Mesenchymal stem cell (in vitro differentiated cells and primary cell): ENCODE measurements at regions not wholly inside any gene's neighbourhood (a gene's known extent, or its start where the extent isn't known, plus 50 kb on each side); places are given as distances from the start of the nearest gene placed in this dataset.

Experiments
- DNase-seq: peaks from one replicate; pipeline ENCODE4 v3.0.0-alpha.2; 2013
- H2AFZ ChIP-seq: one replicate; pipeline ENCODE4 v1.6.1; 2013; ENCODE audit warnings: low read depth, mild to moderate bottlenecking, control low read depth, inconsistent platforms, low read length, moderate library complexity
- H2AK5ac ChIP-seq: 2 replicates; pipeline ENCODE4 v1.6.1; 2013; ENCODE audit warnings: low read length, moderate library complexity, mild to moderate bottlenecking, inconsistent platforms; ENCODE audit not compliant: severe bottlenecking
- H2BK120ac ChIP-seq: one replicate; pipeline ENCODE4 v1.6.1; 2013; ENCODE audit warnings: low read depth, mild to moderate bottlenecking, inconsistent platforms, low read length, moderate library complexity
- H2BK12ac ChIP-seq, 2 experiments: one replicate each; pipeline ENCODE4 v1.6.1; 2013; ENCODE audit warnings: inconsistent platforms in 2 of 2, low read length in 2 of 2, mild to moderate bottlenecking in 2 of 2, moderate library complexity in 2 of 2, control low read depth in 1 of 2
- H2BK15ac ChIP-seq: one replicate; pipeline ENCODE4 v1.6.1; 2013; ENCODE audit warnings: mild to moderate bottlenecking, low read depth, inconsistent platforms; ENCODE audit not compliant: poor library complexity, severe bottlenecking
- H2BK5ac ChIP-seq: 2 replicates; pipeline ENCODE4 v1.6.1; 2013; ENCODE audit warnings: low read depth, mild to moderate bottlenecking, low read length, control low read depth, inconsistent platforms; ENCODE audit not compliant: poor library complexity, severe bottlenecking
- H3K14ac ChIP-seq, 2 experiments: one replicate each; pipeline ENCODE4 v1.6.1; 2013; ENCODE audit warnings: inconsistent platforms in 2 of 2, low read length in 2 of 2, control low read depth in 1 of 2, mild to moderate bottlenecking in 1 of 2, moderate library complexity in 1 of 2
- H3K18ac ChIP-seq, 2 experiments: one replicate each; pipeline ENCODE4 v1.6.1; 2013; ENCODE audit warnings: inconsistent platforms in 2 of 2, low read length in 2 of 2, control low read depth in 1 of 2, low read depth in 1 of 2, mild to moderate bottlenecking in 1 of 2
- H3K23ac ChIP-seq, 2 experiments: one replicate each; pipeline ENCODE4 v1.6.1; 2013; ENCODE audit warnings: inconsistent platforms in 2 of 2, low read length in 2 of 2, mild to moderate bottlenecking in 2 of 2, moderate library complexity in 2 of 2, control low read depth in 1 of 2
- H3K27ac ChIP-seq: 2 replicates; pipeline ENCODE4 v1.5.1; 2013; ENCODE audit warnings: mild to moderate bottlenecking, moderate library complexity, low read length, control low read depth, inconsistent platforms; ENCODE audit not compliant: poor library complexity, severe bottlenecking
- H3K27me3 ChIP-seq, 2 experiments: 2 replicates each; pipeline versions ENCODE4 v1.6.1 to v1.7.0; 2013; ENCODE audit warnings: low read length in 2 of 2, mild to moderate bottlenecking in 2 of 2, moderate library complexity in 2 of 2, control low read depth in 1 of 2, inconsistent platforms in 1 of 2; ENCODE audit not compliant: control insufficient read depth in 1 of 2, insufficient read depth in 1 of 2
- H3K36me3 ChIP-seq, 2 experiments: 2 replicates each; pipeline versions ENCODE4 v1.6.1 to v1.7.0; 2013; ENCODE audit warnings: low read length in 2 of 2, control low read depth in 1 of 2, inconsistent platforms in 1 of 2, low read depth in 1 of 2, mild to moderate bottlenecking in 1 of 2; ENCODE audit not compliant: insufficient read depth in 2 of 2, control insufficient read depth in 1 of 2
- H3K4ac ChIP-seq, 2 experiments: one replicate each; pipeline ENCODE4 v1.6.1; 2013; ENCODE audit warnings: inconsistent platforms in 2 of 2, low read length in 2 of 2, mild to moderate bottlenecking in 2 of 2, moderate library complexity in 2 of 2, control low read depth in 1 of 2, low read depth in 1 of 2
- H3K4me1 ChIP-seq: 2 replicates; pipeline ENCODE4 v1.6.1; 2013; ENCODE audit warnings: low read depth, low read length, control low read depth; ENCODE audit not compliant: control insufficient read depth, insufficient read depth
- H3K4me2 ChIP-seq: 2 replicates; pipeline ENCODE4 v1.6.1; 2013; ENCODE audit warnings: low read length, mild to moderate bottlenecking, inconsistent platforms; ENCODE audit not compliant: poor library complexity, severe bottlenecking
- H3K4me3 ChIP-seq, 2 experiments: 2 replicates each; pipeline versions ENCODE4 v1.5.1 to v1.7.0; 2013; ENCODE audit warnings: low read length in 2 of 2, mild to moderate bottlenecking in 2 of 2, control low read depth in 1 of 2, low read depth in 1 of 2; ENCODE audit not compliant: insufficient read depth in 1 of 2
- H3K79me1 ChIP-seq: replicated peaks from 2 replicates; pipeline ENCODE4 v1.6.1; 2013; ENCODE audit warnings: mild to moderate bottlenecking, control low read depth, low read length, inconsistent platforms; ENCODE audit not compliant: poor library complexity, severe bottlenecking
- H3K9ac ChIP-seq: 2 replicates; pipeline ENCODE4 v1.7.0; 2013; ENCODE audit warnings: mild to moderate bottlenecking, low read length, moderate library complexity
- H3K9me3 ChIP-seq: 2 replicates; pipeline ENCODE4 v1.7.0; 2013; ENCODE audit warnings: mild to moderate bottlenecking, low read length; ENCODE audit not compliant: control insufficient read depth
- H4K8ac ChIP-seq: one replicate; pipeline ENCODE4 v1.6.1; 2013; ENCODE audit warnings: inconsistent platforms, mild to moderate bottlenecking, low read length, moderate library complexity
- H4K91ac ChIP-seq: one replicate; pipeline ENCODE4 v1.6.1; 2013; ENCODE audit warnings: mild to moderate bottlenecking, low read length, inconsistent platforms
- WGBS: methylation state at CpG from one replicate; pipeline ENCODE4 v1.1.7; 2013; ENCODE audit warnings: mixed read lengths; 5-methylcytosine and 5-hydroxymethylcytosine counted together

DNA sequence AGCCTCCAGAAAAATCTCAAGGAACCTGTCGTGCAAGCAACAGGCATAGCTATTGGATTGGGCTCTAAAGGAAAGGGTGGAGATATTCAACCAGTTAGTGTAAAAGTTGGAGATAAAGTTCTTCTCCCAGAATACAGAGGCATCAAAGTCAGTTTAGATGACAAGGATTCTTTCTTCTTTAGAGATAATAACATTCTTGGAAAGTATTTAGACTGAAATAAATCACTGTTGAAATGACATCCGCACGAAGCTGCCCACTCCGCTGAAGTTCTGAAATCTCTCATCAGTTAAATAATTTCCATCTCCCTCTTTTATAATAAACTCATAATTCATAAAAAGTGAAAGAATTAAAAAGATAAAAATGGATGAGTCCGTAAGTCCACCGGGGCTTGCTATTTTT is 1354.9 kb upstream of the TMEM132C start:
- Histone ChIP-seq H3K36me3 (no peaks in the 10 kb centered on the region), H3K18ac (no peak overlapping the region), H2BK12ac (no peak overlapping the region), H3K4ac (no peak overlapping the region), H4K91ac (no peak overlapping the region), H3K9ac (no peak overlapping the region), H3K4me1 (no peaks in the 10 kb centered on the region), H3K79me1 (no peaks in the 10 kb centered on the region), H2AK5ac (no peak overlapping the region), H3K4me2 (no peak overlapping the region), H3K14ac (no peak overlapping the region), H3K9me3 (no peaks in the 10 kb centered on the region), H2AFZ (no peak overlapping the region), H2BK5ac (no peak overlapping the region), H2BK120ac (no peak overlapping the region), H4K8ac (no peak overlapping the region), H3K27me3 (no peaks in the 10 kb centered on the region), H3K4me3 (no peak overlapping the region), H3K23ac (no peak overlapping the region), H3K27ac (no peak overlapping the region), H2BK15ac (no peak overlapping the region)
- WGBS, result 90% methylated on average over 6 of the region's 6 CpGs
- DNase-seq, result no peak

DNA sequence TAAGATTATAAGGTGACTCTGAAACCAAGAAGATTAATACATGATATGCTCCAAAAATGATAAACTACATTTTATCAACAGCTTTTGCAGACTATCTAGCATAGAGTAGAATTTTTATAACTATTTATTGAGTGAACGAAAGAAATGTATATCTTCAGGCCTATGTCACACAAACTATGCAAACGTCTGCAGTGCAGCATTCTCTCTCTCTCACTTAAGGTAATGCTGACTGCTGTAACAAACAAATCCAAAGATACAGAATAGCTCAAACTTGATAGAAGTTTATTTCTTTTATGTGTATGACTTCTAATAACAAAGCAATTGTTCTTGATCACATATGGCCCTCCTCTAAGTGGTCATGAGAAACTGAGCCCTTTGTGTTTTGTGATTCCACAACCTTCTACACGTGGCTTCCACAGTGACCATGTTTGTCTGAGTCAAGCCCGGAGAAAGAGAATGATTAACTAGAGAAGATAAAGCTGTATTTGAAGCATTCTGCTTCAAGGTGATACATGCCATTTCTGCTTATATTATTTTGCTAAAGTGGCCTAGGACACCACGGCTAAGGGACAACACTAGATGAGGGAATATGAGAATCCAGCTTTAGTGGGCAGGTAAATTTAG is 1352.7 kb upstream of the TMEM132C start:
- no peak overlapping the region for H3K14ac ChIP-seq
- no peak overlapping the region for H2BK5ac ChIP-seq
- no peaks in the 10 kb centered on the region for H3K4me1 ChIP-seq
- no peaks in the 10 kb centered on the region for H3K79me1 ChIP-seq
- H2AFZ ChIP-seq, result no peak overlapping the region
- no peak overlapping the region for H4K8ac ChIP-seq
- H3K23ac ChIP-seq, result no peak overlapping the region
- no peak overlapping the region for H3K18ac ChIP-seq
- H4K91ac ChIP-seq, result no peak overlapping the region
- H3K4me2 ChIP-seq, result no peak overlapping the region
- WGBS, result 75% methylated on average over 5 of the region's 5 CpGs
- H3K27ac ChIP-seq, result no peak overlapping the region
- no peak overlapping the region for H2AK5ac ChIP-seq
- DNase-seq, result no peak
- H2BK120ac ChIP-seq, result no peak overlapping the region
- no peak overlapping the region for H3K9ac ChIP-seq
- no peaks in the 10 kb centered on the region for H3K9me3 ChIP-seq
- H2BK12ac ChIP-seq, result no peak overlapping the region
- no peak overlapping the region for H3K4me3 ChIP-seq
- H3K4ac ChIP-seq, result no peak overlapping the region
- no peak overlapping the region for H2BK15ac ChIP-seq
- H3K36me3 ChIP-seq, result no peaks in the 10 kb centered on the region
- H3K27me3 ChIP-seq, result no peaks in the 10 kb centered on the region

GRCh38 chr12:126915309-126915708 is 1351.7 kb upstream of the TMEM132C start:
- H3K4ac ChIP-seq, result no peak overlapping the region
- H3K79me1 ChIP-seq, result no peaks in the 10 kb centered on the region
- no peak overlapping the region for H2AK5ac ChIP-seq
- H3K4me1 ChIP-seq, result no peaks in the 10 kb centered on the region
- no peaks in the 10 kb centered on the region for H3K36me3 ChIP-seq
- no peak overlapping the region for H3K9ac ChIP-seq
- no peak for DNase-seq
- H3K9me3 ChIP-seq, result peaks cover 3% of the 10 kb centered on the region
- H3K14ac ChIP-seq, result no peak overlapping the region
- H3K4me2 ChIP-seq, result no peak overlapping the region
- H4K91ac ChIP-seq, result no peak overlapping the region
- no peak overlapping the region for H2BK5ac ChIP-seq
- no peak overlapping the region for H2BK12ac ChIP-seq
- 68% methylated on average over 4 of the region's 6 CpGs for WGBS
- H4K8ac ChIP-seq, result no peak overlapping the region
- H2AFZ ChIP-seq, result no peak overlapping the region
- no peaks in the 10 kb centered on the region for H3K27me3 ChIP-seq
- no peak overlapping the region for H2BK15ac ChIP-seq
- no peak overlapping the region for H3K27ac ChIP-seq
- no peak overlapping the region for H3K23ac ChIP-seq
- no peak overlapping the region for H3K18ac ChIP-seq
- no peak overlapping the region for H2BK120ac ChIP-seq
- no peak overlapping the region for H3K4me3 ChIP-seq

- no peak overlapping the region for H3K4me3 ChIP-seq
- no peak overlapping the region for H2BK5ac ChIP-seq
- H3K9ac ChIP-seq, result no peak overlapping the region
- no peak overlapping the region for H4K8ac ChIP-seq
- H3K4ac ChIP-seq, result no peak overlapping the region
- H2BK15ac ChIP-seq, result no peak overlapping the region
- no peak overlapping the region for H3K4me2 ChIP-seq
- H2BK120ac ChIP-seq, result no peak overlapping the region
- H2AK5ac ChIP-seq, result no peak overlapping the region
- H3K27me3 ChIP-seq, result no peaks in the 10 kb centered on the region
- no peaks in the 10 kb centered on the region for H3K4me1 ChIP-seq
- no peaks in the 10 kb centered on the region for H3K36me3 ChIP-seq
- H3K23ac ChIP-seq, result no peak overlapping the region
- no peaks in the 10 kb centered on the region for H3K79me1 ChIP-seq
- no peak overlapping the region for H3K14ac ChIP-seq
- no peak overlapping the region for H4K91ac ChIP-seq
- H3K27ac ChIP-seq, result no peak overlapping the region
- H3K9me3 ChIP-seq, result no peaks in the 10 kb centered on the region
- H2BK12ac ChIP-seq, result no peak overlapping the region
- DNase-seq, result no peak
- H3K18ac ChIP-seq, result no peak overlapping the region
- 64% methylated on average over 7 of the region's 7 CpGs for WGBS
- no peak overlapping the region for H2AFZ ChIP-seq
Observed at GRCh38 chr12:126926023-126926594, 1340.9 kb upstream of the TMEM132C start.
